A549 (cell line): ENCODE measurements at regions not wholly inside any gene's neighbourhood (a gene's known extent, or its start where the extent isn't known, plus 50 kb on each side); places are given as distances from the start of the nearest gene placed in this dataset.

Experiments used
- CEBPB ChIP-seq, 2 experiments: fragments of >200 bp in 1 of 2; sonication (Bioruptor Twin) in 1 of 2; formaldehyde crosslinking in 1 of 2; IDR thresholded peaks; 2 replicates each; pipeline ENCODE4 v1.6.1; 2012 to 2016
- EP300 ChIP-seq, 2 experiments: fragments of >200 bp; sonication (Bioruptor Twin); formaldehyde crosslinking; IDR thresholded peaks; 2 replicates in 1 of 2; 3 replicates in 1 of 2; pipeline ENCODE4 v1.6.1; 2016 to 2017
- ESRRA ChIP-seq: fragments of 150-350 bp; IDR thresholded peaks from 2 replicates; pipeline ENCODE4 v1.6.1; 2014; ENCODE audit warnings: mild to moderate bottlenecking, low read length, borderline replicate concordance
- JUN ChIP-seq, 2 experiments: fragments of >200 bp; sonication (Bioruptor Twin); formaldehyde crosslinking; IDR thresholded peaks; 2 replicates in 1 of 2; 3 replicates in 1 of 2; pipeline ENCODE4 v1.6.1; 2016 to 2017
- MAFK ChIP-seq: fragments of 450-650 bp; IDR thresholded peaks from 2 replicates; pipeline ENCODE4 v1.6.1; 2014; ENCODE audit not compliant: partially characterized antibody
- MAX ChIP-seq: IDR thresholded peaks from 2 replicates; pipeline ENCODE4 v1.6.1; 2012
- POLR2A ChIP-seq: IDR thresholded peaks from 2 replicates; pipeline ENCODE4 v1.6.1; 2012; ENCODE audit warnings: mild to moderate bottlenecking, low read length
- ZNF302 ChIP-seq: fragments of 250-450 bp; sonication (Bioruptor Pico); IDR thresholded peaks from 2 replicates; pipeline ENCODE4 v1.9.0; 2021; ENCODE audit warnings: inconsistent platforms, mild to moderate bottlenecking, moderate library complexity
- TF ChIP-seq, protein P1 (sequence below): fragments of >200 bp; sonication (Bioruptor Twin); formaldehyde crosslinking; IDR thresholded peaks from 3 replicates; pipeline ENCODE4 v1.5.1; 2016

GRCh38 chr6:14217728-14218518 lies 100.4 kb downstream of the CD83 start:
- TF ChIP-seq JUN (IDR thresholded peaks at IDR 0.05) (no peak), ESRRA (no peak), ZNF302 (no peak), CEBPB (IDR thresholded peaks at IDR 0.05) (no peak), MAFK (no peak), MAX (no peak), POLR2A (no peak), EP300 (IDR thresholded peaks at IDR 0.05) (no peak)
- TF ChIP-seq, protein P1, sequence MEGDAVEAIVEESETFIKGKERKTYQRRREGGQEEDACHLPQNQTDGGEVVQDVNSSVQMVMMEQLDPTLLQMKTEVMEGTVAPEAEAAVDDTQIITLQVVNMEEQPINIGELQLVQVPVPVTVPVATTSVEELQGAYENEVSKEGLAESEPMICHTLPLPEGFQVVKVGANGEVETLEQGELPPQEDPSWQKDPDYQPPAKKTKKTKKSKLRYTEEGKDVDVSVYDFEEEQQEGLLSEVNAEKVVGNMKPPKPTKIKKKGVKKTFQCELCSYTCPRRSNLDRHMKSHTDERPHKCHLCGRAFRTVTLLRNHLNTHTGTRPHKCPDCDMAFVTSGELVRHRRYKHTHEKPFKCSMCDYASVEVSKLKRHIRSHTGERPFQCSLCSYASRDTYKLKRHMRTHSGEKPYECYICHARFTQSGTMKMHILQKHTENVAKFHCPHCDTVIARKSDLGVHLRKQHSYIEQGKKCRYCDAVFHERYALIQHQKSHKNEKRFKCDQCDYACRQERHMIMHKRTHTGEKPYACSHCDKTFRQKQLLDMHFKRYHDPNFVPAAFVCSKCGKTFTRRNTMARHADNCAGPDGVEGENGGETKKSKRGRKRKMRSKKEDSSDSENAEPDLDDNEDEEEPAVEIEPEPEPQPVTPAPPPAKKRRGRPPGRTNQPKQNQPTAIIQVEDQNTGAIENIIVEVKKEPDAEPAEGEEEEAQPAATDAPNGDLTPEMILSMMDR = no peak
